Activated CD8-positive, alpha-beta memory T cell treated with anti-CD3 and anti-CD28 coated beads for 36 hours (primary cell): ENCODE measurements at regions not wholly inside any gene's neighbourhood (a gene's known extent, or its start where the extent isn't known, plus 50 kb on each side); places are given as distances from the start of the nearest gene placed in this dataset.
"Not testable (repeated sequence)": the region's sequence is repeated elsewhere in the genome, so short reads cannot be mapped to it uniquely, and the experiment has no call there.

ENCODE experiments used
- CTCF ChIA-PET: fragments of 350-600 bp; sonication (Branson Sonifier 250); formaldehyde crosslinking; loops from one replicate; lab custom pipeline; 2021; ENCODE audit warnings: antibody characterized with exemption; lab: Charles Lee
- POLR2A ChIA-PET: fragments of 350-600 bp; sonication (Branson Sonifier 250); formaldehyde crosslinking; loops from one replicate; lab custom pipeline; 2021; ENCODE audit warnings: antibody characterized with exemption; lab: Charles Lee

- POLR2A ChIA-PET, CTCF ChIA-PET: not testable (repeated sequence)
Observed at GRCh38 chr7:5121256-5121655, 68.8 kb upstream of the WIPI2 start.

GRCh38 chr7:5131238-5131637 is 58.8 kb upstream of the WIPI2 start:
- CTCF ChIA-PET, POLR2A ChIA-PET: not testable (repeated sequence)

GRCh38 chr7:5132539-5132938 is 57.5 kb upstream of the WIPI2 start:
- POLR2A ChIA-PET, result no interaction called here

GRCh38 chr7:5139998-5140397 is 50.0 kb upstream of the WIPI2 start:
- POLR2A ChIA-PET, result no interaction called here
- CTCF ChIA-PET, result interaction anchor here (0.6 kb wide), 1 partner anchor 197 kb away, joined by 4 read pairs; no protein-coding TSS in a partner anchor

More at GRCh38 chr7:5132539-5132938, 57.5 kb upstream of the WIPI2 start:
- CTCF ChIA-PET, result no interaction called here
